ENCODE measurements at regions not wholly inside any gene's neighbourhood (a gene's known extent, or its start where the extent isn't known, plus 50 kb on each side); places are given as distances from the start of the nearest gene placed in this dataset.

DNA sequence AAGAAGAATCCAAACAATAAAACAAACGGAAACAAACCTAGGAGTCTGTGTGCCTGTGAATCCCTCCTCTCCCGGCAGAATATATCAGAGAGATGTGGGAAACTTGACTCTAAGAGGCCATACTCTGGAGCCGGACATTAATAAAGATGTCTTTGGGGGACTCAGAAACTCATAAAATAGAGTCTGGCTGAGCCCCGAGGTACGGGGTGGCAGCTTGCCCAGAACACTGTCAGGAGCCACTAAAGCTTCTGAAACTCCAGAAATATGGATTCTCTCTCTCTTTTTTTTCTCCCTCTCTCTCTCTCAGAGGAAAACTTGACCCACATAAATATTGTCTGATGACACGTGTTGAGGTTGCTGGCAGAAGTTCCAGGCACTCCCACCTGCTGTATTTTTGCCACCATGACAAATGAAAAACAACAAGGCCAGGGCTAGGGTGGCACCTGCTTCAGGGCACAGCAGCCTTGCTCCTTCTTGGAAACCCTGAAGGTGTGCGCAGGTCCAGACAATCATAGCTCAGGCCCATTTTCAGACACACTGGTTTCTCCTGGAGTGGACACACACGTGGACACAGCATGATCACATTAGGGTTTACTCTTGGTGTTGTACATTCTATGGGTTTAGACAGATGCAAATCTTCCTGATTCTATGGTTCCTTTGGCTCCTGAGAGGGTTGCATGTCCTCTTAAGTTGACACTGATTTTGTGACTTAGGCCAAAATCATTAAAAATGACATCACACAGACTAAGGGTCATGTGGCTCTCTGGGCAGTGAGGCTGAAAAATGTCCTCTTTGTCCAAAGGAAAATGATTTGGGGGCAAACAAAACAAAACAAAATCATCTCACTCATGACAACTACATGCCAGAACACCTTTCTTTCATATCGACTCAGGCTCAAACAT, 282.6 kb upstream of the IRX3 start:
- no peak for DNase-seq (ENCODE audit: low spot score)

DNA sequence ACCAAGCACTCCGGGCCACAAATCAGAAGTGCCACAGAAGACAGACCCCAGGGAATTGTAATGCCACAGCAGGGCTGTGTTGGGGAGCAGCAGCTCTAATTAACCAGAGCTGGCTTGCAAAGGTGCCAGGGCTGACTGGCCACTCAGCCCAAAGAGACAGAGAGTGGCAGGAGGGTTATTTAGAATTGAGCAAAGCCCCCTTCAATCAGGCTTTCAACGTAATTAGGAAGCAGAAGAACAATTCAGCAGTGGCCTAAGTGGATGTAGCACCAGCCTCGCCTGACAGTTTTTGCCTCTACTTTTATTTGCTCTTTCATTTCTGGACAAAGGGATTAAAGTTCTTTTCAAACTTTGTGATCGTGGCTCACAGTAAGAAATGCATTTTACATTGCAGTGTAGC, 278.3 kb upstream of the IRX3 start:
- no peak for DNase-seq (ENCODE audit: low spot score)

DNA sequence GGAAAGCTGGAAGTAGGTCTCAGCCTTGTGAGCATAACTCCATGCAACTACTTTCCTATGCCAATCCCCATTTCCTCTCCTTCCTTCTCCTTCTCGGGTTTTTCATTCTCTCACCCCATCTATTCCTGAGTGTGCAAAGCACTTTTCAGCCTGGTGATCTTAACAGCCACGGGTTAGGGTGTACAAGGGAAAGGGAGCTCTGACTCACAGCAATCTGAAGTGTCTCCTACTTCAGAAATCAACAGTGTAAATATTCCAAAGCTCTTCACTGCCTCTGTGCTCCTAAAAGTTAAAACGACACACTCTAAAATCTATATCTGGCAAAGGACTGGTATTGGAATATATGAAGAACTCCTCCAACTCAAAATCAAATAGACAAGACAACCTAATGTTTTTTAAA, 268.0 kb upstream of the IRX3 start:
- DNase-seq (ENCODE audit: low spot score) = no peak

DNA sequence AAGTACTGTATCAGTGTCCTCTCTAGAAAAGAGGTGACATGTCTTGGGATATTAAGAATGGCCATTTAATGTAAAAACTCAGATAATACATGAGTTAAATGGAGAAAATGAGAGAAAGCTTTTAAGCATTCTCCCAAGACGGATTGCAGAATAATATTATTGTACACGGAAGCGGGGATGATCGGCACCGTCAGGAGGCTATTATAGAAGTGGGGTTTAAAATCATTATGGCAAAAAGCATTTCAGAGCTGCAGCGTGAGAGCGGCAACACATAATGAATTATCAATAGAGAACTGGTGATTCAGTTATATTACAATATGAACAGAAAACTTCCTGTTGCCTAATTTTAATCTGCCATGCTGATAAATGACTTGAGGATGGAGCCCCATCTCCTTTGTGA, 261.7 kb upstream of the IRX3 start:
- DNase-seq (ENCODE audit: low spot score) = no peak

DNA sequence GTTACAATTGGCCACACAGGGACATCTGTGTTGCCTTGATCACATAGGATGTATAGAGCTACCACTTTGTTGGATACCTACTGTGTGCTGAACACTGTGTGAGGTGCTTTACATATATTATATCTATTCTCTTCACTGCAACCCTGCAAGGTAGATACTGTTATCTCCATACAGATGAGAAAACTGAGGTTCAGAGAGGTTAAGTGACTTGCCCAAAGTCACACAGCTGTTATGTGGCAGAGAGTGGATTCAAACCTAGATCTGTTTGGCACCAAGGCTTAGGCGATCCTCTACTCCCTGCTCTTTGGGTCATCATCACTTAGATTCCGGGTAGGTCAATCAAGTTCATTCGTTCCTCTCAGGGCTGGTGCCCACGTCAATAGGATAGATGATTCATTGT, 260.5 kb upstream of the IRX3 start:
- no peak for DNase-seq (ENCODE audit: low spot score)

DNA sequence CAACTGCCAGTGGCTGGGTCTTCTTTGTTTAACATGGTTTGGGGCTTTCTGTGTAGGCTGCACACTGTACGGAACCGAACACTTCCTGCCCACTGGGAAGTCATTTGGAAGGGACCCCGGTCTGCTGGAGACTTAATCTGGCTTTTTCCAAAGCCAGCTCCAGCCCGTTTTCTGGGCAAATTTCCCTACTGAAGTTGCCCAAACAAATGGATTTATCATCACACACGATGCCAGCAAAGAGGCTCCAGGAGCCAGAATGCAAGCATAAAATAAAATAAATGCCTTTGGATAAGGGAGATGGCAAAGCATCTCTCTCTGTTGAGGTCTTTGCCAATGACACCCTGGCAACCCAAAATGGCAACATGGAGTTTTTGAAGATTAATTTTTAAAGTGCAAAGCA, 259.9 kb upstream of the IRX3 start:
- no peak for DNase-seq (ENCODE audit: low spot score)

DNA sequence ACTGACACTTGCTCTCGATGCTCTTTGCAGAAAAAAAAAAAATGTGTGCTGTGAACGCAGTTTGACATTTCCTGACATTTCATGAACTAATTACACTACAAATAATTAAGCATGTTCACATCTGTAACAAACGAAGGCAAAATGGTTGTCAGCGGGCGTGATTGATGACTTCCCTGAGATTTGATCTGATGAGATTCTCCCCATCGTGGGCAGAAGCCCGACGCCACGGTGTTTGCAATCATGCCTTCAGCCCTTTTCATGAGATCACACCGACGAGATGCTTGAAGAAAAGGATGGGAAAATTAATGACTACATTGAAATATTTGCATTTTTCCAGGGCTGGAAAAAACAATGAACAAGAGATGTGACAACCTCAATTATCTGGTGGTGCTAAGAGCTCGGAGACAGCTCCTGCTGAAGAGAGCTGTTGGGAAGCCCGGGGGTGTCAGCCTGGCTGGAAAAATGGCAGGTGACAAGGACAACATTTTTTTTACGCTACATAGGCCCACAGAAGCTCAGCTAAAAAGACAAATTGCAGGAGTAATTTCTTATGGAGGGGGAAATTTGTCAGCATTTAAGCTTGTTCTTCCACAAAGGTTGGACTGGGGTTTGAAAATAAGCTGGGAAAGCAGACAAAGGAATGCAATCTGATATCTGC, 259.4 kb upstream of the IRX3 start:
- no peak for DNase-seq (ENCODE audit: low spot score)

DNA sequence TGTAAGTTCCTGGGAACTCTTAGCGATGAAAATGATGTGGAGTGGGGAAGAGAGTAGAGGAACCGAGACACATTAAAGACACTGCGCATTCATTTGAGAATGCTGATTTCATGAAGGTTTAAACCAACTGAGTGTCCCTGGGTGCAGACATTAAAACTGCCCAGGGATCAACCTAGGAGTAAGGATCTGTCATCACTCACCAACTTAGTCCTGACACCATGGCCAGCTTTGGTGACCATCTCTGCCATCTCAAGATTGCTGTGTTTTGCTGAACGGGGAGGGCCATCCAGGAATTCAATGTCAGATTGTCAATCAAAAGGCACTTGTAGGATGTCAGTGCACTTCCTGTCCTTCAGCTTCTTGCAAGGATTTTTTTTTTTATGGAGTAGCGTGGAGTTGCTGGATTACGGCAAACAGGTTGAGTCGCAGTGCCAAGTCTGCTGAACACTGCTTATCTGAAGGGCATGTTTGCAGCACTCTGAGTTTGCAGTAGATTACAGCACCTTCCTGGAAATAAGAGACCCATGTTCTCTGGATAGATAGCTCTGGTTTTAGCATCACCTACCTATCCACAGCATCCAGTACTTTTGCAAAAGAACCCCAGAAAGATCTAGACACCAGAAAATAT, 258.1 kb upstream of the IRX3 start:
- no peak for DNase-seq (ENCODE audit: low spot score)

DNA sequence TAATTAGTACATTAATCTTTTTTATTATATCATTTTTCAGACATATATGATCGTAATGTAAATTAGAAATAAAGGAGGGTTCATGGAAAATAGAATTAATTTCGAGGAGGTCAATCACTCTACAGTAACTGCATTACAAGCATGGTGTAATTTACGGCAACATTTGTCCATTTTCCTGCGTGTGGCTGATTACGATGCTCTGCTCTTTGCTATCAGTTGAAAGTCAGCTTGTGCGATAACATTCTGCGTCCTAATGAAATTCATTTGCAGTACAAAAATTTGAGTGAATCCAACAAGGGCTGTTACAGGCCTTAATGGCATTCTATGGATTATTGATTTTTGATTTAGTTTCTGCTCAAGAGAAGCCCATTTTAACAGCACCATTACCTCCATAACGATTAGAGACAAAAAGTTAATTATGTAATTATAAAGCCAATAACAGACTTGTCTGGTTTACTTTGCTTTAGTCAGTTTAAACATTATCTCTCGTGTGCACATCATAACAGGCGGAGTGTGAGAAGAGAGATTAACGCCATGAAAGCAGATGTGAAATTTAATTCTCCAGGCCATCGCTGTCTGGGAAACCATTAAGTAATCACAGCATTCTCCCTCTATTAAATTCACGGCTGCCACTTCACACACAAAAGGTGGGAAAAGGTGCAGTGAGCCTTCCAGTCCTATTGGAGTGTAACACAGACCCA, 256.4 kb upstream of the IRX3 start:
- DNase-seq (ENCODE audit: low spot score) = no peak

DNA sequence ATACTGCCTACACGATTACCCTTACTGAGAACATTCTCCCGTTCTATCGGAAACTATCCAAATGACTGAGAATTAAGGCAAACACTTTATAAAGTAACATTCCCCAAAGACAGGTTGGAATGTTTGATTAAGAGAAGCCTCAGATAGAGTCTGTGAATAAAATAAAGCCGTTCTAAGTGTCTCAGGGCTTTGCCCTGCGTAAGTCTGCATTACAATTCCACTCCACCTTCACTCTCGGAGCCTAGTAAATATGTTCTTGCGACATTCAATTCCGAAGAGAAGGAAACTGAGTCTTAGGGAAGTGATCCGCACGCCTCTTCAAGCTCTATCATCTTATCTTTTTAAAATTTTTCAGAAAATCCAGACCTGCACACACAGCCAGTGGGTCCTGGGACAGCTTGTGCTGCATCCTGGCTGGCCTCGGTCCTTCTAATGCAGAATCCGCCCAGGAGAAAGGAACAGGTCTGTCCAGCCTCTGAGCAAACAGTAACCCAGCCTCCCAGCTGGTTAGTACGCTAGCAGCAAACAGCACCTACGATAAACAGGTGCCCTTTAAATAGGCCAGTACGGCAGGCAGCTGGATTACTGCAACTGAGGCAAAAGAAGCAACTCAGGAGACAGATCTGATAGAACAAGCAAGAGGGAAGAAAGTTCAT, 254.1 kb upstream of the IRX3 start:
- DNase-seq (ENCODE audit: low spot score) = no peak

DNA sequence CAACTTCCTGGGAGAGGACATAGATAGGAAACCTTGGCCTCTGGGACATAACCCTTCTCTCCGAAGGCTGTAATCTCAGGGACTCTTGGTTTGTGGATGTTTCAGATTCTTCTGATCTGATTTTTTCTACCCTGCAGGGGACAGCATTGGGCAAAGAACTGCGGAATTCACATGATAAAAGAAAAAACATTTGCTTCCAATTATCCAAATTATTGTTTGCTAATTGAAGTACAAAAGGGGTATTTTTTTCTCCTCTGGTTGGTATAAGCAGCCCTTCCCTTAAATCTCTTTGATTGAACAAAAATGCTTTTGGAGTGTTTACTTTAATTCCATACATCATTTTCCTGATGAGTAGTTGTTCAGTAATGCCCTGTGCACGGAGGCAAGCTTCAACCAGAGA, 251.7 kb upstream of the IRX3 start:
- DNase-seq (ENCODE audit: low spot score) = no peak

DNA sequence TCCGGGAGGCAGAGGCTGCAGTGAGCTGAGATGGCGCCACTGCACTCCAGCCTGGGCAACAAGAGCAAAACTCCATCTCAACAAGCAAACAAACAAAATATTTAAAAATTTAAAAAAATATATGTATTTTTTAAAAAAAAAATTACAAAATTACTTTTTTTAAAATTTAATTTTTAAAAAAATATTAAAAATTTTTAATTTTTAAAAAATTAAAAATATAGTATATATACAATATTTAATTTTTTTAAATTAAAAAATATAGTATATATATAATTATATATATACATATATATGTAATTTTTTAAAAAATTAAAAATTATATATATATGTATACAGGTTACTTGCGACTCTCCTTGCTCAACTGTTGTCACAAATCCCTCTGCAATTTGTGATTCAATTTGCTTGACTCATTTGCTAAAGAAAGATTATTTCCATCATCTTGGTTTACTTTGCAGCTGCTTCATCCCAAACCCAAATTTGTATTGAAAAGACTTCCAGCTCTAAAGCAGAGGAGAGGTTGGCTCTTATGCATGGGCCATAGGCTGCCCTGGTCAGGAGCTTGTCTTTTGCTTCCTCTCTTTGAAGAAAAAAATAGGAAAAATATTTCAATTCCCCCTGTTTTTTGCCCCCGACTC, 247.4 kb upstream of the IRX3 start:
- no peak for DNase-seq (ENCODE audit: low spot score)

DNA sequence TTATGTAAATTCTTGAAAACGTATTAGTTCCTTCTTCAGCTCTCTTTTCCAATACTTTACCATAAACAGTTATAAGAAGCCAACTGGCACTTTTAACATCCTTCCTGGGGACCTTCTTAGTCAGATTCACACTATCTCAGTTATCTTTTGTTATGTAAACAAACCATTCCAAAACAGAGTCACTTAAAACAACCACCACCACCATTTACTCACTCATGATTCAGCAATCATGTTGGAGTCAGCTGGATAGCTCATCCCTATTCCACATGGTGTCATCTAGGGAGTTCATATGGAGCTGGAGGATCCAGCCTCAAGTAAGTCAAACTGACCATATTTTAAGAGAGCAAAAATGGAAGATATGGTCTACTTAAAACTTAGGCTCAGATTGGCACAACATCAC, 240.3 kb upstream of the IRX3 start:
- no peak for DNase-seq (ENCODE audit: low spot score)

DNA sequence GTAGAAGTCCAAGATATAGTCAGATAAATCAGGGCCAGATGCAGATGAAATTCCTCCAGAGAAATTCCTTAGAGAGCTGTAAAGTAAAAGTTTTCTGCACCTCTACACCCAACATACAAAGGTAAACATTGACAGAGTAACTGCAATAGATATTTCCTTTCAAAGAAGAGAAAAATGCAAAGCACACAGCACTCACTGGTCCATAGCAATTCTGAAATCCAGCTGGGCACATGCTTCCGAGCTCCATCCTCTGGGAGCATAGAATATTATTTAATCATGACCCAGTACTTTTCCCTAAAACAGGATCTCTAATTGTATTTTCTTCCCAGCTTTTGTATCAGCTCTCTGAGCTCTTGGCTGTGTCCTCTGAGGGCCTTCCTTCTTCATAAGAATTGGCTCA, 239.5 kb upstream of the IRX3 start:
- DNase-seq (ENCODE audit: low spot score) = no peak

DNA sequence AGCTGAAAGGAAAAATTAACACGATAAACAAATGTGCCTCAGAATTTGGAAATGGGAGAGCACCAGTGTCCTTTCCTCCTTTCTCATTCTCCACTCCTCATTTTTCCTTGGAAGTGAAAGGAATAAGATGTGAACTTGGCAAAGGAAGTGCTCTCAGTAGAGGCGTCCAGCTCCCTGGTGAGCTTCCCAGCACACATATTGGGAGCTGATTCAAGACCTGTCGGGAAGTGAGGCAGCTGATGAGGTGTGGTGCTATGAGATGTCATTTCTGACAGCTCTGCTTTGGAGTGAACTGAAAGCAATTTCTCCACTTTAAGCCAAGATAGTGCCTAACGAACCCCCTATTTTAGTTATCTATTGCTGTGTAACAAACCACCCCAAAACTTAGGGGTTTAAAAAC, 238.5 kb upstream of the IRX3 start:
- DNase-seq (ENCODE audit: low spot score) = no peak

DNA sequence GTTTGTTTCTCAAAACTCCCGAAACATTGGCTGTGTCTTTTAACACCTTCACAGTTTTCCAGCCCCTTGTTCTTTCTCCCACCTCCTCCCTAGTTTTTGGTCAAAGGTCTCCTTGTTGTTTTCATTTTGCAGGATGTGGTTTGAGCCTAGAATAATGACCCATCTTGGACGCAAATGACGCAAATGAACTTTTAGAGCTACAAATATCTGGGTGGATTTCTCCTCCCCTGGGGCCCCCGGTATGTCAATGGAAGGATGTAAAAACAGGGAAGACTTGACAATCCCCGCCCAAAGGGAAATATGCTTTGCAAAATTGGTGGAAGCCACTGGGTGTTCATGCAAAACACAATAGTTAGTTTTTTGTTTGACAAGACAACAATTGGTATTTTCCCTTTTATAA, 236.0 kb upstream of the IRX3 start:
- no peak for DNase-seq (ENCODE audit: low spot score)

DNA sequence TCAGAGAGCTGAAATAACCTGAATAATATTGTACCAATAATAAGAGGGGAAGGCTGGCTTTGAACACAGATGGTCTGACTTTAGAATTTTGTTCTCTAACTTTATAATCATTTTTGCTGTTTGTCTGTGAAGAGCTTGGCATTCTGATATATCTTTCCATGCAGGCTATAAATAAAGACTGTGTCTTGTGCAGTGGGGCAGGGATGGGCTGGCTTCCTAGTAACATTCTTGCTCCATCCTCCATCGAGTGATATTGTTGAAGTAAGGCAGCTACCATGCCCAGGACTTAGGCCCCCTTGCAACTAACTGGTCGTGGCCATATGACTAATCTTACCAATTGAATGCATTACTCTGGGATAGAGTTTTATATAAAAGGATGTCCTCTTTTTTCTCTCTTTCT, 234.7 kb upstream of the IRX3 start:
- no peak for DNase-seq (ENCODE audit: low spot score)

DNA sequence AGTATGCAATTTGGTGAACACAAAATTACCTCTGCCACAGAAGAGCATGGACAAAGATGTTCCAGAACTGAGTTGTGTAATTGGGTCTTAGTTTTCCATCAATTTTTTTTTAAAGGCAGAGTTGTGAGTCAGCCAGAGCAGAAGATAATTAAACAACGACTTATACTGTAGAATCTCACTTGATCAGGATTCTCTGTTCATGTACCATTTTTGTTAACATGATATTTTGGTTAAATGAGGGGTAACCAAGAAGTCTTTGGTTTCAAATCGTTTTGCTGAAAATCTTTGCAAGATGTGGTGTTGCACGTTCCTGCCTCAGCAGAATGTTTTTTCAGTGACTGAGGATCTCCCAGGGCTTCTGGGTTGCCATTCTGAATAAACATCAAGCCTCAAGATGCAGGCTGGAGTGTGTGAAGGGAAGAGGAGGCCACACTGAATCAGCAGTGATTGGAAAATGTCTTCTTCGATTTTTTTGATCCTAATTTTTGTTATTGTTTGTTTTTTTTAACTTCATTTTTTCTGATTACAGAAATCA, 232.6 kb upstream of the IRX3 start:
- no peak for DNase-seq (ENCODE audit: low spot score)

DNA sequence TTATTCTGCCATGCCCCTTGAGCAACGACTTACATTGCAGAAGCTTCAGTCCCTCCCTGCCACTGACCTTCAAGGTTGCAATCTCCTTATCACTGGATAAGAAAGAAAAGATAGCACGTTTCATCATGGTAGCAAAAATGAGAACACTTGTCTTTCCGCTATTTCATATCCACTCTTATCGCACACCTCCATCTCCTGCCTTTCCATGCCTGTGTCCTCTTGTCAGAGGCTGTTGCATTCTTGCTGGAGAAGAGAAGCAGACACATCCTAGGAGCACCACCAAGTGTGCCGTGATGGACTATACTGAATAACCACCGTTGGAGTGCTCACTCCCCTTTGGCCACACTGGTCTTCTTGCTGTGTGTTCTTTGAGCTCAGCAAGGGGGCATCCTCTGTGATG, 230.6 kb upstream of the IRX3 start:
- no peak for DNase-seq (ENCODE audit: low spot score)

DNA sequence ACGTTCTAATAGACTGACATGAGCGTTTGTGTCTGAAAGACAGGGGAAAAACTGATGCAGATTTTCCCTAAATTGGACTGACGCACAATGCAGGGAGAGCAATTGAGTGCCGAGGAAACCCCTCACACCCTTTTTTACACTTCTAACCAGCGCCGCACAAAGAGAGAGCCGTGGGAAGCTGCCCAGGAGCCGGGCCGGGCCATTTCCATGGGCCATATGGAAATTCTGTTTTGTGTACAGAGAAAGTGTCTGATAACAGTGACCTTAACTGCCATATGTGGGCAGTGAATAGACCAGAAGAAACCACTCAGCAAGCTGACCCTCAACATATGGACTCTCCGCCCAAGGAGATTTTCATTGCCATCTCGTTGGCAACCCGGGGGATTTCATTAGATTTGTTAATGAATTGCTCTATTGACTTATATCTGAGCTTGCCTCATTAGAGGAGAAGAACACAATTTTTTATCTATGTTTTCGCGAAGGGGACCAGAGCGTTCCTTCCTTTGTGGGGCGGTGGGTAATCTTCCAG, 225.9 kb upstream of the IRX3 start:
- DNase-seq (ENCODE audit: low spot score) = no peak

DNA sequence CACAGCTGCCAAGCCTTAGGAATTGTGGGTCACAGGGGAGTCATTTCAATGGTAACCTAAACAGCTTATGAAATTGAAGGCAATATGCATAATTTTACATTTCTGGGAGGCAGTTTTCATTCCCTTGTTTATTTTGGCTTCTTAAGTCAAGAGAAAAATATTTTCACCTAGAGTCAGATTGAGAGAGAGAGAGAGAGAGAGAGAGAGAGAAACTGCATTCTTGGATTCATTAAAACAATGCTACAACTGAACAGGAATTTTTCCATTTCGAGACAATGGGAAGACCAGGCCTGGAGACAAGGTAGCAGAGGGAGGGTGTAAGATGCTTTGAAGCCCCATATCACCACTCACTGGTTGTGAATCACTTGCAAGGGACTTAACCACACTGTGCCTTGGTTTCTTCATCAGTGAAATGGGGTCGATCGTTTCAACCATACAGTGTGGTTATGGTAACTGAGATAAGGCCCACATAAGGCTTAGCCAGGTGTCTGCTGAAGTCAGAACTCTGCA, 224.7 kb upstream of the IRX3 start:
- DNase-seq (ENCODE audit: low spot score) = no peak

All from HuH-7 (cell line).